ENCODE measurements at regions not wholly inside any gene's neighbourhood (a gene's known extent, or its start where the extent isn't known, plus 50 kb on each side); places are given as distances from the start of the nearest gene placed in this dataset.

DNA sequence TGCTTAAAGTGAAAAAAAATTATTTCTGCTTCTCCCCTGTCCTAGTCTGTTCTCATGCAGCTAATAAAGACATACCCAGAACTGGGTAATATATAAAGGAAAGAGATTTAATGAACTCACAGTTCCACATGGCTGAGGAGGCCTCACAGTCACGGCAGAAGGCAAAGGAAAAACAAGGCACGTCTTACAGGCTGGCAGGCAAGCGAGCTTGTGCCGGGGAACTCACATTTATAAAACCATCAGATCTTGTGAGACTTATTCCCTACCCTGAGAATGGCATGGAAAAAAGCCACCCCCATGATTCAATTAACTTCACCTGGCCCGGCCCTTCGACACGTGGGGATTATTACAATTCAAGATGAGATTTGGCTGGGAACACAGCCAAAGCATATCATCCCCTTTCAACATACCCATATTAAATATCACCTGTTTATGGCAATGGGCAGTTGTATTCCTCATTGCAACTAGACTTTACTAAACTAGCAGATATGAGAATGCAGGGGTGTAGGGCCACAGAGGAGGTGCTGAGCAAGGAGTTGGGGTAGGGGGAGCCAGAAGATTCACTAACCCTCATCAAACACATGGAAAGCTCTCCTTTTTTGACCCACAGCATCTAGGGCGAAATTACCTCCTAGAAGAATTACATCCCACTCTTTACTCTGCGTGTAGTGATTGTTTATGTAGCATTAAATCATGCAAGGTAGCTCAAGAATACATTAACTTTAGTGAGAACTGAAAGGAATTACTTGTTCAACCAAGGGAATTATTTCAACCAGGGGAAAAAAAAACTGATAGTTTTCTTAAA lies 183.3 kb upstream of the DOK6 start:
- TF ChIP-seq, protein P1, sequence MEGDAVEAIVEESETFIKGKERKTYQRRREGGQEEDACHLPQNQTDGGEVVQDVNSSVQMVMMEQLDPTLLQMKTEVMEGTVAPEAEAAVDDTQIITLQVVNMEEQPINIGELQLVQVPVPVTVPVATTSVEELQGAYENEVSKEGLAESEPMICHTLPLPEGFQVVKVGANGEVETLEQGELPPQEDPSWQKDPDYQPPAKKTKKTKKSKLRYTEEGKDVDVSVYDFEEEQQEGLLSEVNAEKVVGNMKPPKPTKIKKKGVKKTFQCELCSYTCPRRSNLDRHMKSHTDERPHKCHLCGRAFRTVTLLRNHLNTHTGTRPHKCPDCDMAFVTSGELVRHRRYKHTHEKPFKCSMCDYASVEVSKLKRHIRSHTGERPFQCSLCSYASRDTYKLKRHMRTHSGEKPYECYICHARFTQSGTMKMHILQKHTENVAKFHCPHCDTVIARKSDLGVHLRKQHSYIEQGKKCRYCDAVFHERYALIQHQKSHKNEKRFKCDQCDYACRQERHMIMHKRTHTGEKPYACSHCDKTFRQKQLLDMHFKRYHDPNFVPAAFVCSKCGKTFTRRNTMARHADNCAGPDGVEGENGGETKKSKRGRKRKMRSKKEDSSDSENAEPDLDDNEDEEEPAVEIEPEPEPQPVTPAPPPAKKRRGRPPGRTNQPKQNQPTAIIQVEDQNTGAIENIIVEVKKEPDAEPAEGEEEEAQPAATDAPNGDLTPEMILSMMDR (IDR thresholded peaks at IDR 0.05; ENCODE audit: poor library complexity, severe bottlenecking), result no peak
- TF ChIP-seq EZH2 (IDR thresholded peaks at IDR 0.05; ENCODE audit: borderline replicate concordance, insufficient read depth, low read length, poor library complexity, severe bottlenecking) (no peak), EP300 (conservative IDR thresholded peaks at IDR 0.05; ENCODE audit: poor library complexity, severe bottlenecking) (no peak), RAD21 (conservative IDR thresholded peaks at IDR 0.05) (no peak), SMC3 (conservative IDR thresholded peaks at IDR 0.05; ENCODE audit: poor library complexity) (no peak), POLR2AphosphoS5 (IDR thresholded peaks at IDR 0.05) (no peak)

All from neural cell (in vitro differentiated cells).